SU-DHL-6 (cell line): ENCODE measurements at regions not wholly inside any gene's neighbourhood (a gene's known extent, or its start where the extent isn't known, plus 50 kb on each side); places are given as distances from the start of the nearest gene placed in this dataset.

Source experiments
- EZH2phosphoT487 ChIP-seq: fragments of 200-600 bp; sonication (generic), shearing (Covaris generic); conservative IDR thresholded peaks from 2 replicates; pipeline ENCODE4 v1.6.1; 2018; ENCODE audit warnings: mild to moderate bottlenecking, antibody characterized with exemption, low read length, moderate library complexity, mixed read lengths
- TF ChIP-seq, protein P1 (sequence below): fragments of 200-600 bp; sonication (generic); IDR thresholded peaks from one replicate; pipeline ENCODE4 v1.5.1; 2017; ENCODE audit warnings: antibody characterized with exemption, mild to moderate bottlenecking, low read length, moderate library complexity; ENCODE audit not compliant: insufficient read depth, poor library complexity, severe bottlenecking

DNA sequence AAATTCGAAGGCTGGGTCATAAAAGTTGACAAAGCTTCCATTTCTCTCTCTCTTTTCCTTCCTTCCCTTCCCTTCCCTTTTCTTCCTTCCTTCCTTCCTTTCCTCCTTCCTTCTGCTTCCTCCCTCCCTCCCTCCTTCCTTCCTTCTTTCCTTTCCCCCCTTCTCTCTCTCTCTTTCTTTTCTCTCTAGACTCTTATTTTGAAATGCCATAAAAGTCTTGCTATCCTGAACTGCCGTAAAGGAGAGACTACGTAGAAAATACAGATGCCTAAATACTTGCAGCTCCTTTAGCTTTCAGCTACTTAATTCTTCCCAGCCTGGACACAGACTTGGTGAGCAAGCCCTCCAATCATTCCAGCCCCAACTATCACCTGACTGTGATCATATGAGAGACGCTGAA, 1644.4 kb downstream of the FAM181B start:
- TF ChIP-seq, protein P1, sequence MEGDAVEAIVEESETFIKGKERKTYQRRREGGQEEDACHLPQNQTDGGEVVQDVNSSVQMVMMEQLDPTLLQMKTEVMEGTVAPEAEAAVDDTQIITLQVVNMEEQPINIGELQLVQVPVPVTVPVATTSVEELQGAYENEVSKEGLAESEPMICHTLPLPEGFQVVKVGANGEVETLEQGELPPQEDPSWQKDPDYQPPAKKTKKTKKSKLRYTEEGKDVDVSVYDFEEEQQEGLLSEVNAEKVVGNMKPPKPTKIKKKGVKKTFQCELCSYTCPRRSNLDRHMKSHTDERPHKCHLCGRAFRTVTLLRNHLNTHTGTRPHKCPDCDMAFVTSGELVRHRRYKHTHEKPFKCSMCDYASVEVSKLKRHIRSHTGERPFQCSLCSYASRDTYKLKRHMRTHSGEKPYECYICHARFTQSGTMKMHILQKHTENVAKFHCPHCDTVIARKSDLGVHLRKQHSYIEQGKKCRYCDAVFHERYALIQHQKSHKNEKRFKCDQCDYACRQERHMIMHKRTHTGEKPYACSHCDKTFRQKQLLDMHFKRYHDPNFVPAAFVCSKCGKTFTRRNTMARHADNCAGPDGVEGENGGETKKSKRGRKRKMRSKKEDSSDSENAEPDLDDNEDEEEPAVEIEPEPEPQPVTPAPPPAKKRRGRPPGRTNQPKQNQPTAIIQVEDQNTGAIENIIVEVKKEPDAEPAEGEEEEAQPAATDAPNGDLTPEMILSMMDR: no peak
- TF ChIP-seq EZH2phosphoT487: no peak
